Smooth muscle cell (in vitro differentiated cells): ENCODE measurements at regions not wholly inside any gene's neighbourhood (a gene's known extent, or its start where the extent isn't known, plus 50 kb on each side); places are given as distances from the start of the nearest gene placed in this dataset.

Source experiments
- DNase-seq: peaks from one replicate; lab custom pipeline; 2025; ENCODE audit not compliant: unreplicated experiment; lab: John Stamatoyannopoulos, UW
- H2AFZ ChIP-seq: fragments of 200-600 bp; sonication (generic); 2 replicates; pipeline ENCODE4 v1.6.0; 2016; ENCODE audit warnings: antibody characterized with exemption, low read depth, mild to moderate bottlenecking
- H3F3A ChIP-seq: fragments of 200-600 bp; sonication (generic); 2 replicates; pipeline ENCODE4 v1.6.0; 2017; ENCODE audit warnings: antibody characterized with exemption, low read depth
- H3K27ac ChIP-seq: fragments of 200-600 bp; sonication (generic); 2 replicates; pipeline ENCODE4 v1.5.1; 2016; ENCODE audit warnings: low read depth, mild to moderate bottlenecking
- H3K27me3 ChIP-seq: fragments of 200-600 bp; sonication (generic); 2 replicates; pipeline ENCODE4 v1.6.1; 2016; ENCODE audit warnings: low read depth, mild to moderate bottlenecking
- H3K36me3 ChIP-seq: fragments of 200-600 bp; sonication (generic); 2 replicates; pipeline ENCODE4 v1.5.1; 2016; ENCODE audit warnings: low read depth
- H3K4me1 ChIP-seq: fragments of 200-600 bp; sonication (generic); 2 replicates; pipeline ENCODE4 v1.5.1; 2016; ENCODE audit warnings: low read depth
- H3K4me2 ChIP-seq: fragments of 200-600 bp; sonication (generic); 2 replicates; pipeline ENCODE4 v1.6.0; 2016; ENCODE audit warnings: mild to moderate bottlenecking
- H3K4me3 ChIP-seq: fragments of 200-600 bp; sonication (generic); 2 replicates; pipeline ENCODE4 v1.5.1; 2016; ENCODE audit warnings: mild to moderate bottlenecking
- H3K79me2 ChIP-seq: fragments of 200-600 bp; sonication (generic); 2 replicates; pipeline ENCODE4 v1.6.0; 2016; ENCODE audit warnings: low read depth, mild to moderate bottlenecking
- H3K9ac ChIP-seq: fragments of 200-600 bp; sonication (generic); 2 replicates; pipeline ENCODE4 v1.6.0; 2016; ENCODE audit warnings: low read depth
- H3K9me3 ChIP-seq: fragments of 200-600 bp; sonication (generic); replicated peaks from 2 replicates; pipeline ENCODE4 v1.5.1; 2016; ENCODE audit warnings: low read depth
- H4K20me1 ChIP-seq: fragments of 200-600 bp; sonication (generic); 2 replicates; pipeline ENCODE4 v1.6.0; 2016; ENCODE audit warnings: low read depth
- CTCF ChIP-seq: fragments of 200-600 bp; sonication (generic); IDR thresholded peaks from 2 replicates; pipeline ENCODE4 v1.5.1; 2017; ENCODE audit warnings: borderline replicate concordance, mild to moderate bottlenecking, antibody characterized with exemption; ENCODE audit not compliant: insufficient read depth, poor library complexity, severe bottlenecking
- WGBS: methylation state at CpG from one replicate; pipeline ENCODE4 v1.1.7; 2016; ENCODE audit warnings: low lambda C conversion rate; 5-methylcytosine and 5-hydroxymethylcytosine counted together

DNA sequence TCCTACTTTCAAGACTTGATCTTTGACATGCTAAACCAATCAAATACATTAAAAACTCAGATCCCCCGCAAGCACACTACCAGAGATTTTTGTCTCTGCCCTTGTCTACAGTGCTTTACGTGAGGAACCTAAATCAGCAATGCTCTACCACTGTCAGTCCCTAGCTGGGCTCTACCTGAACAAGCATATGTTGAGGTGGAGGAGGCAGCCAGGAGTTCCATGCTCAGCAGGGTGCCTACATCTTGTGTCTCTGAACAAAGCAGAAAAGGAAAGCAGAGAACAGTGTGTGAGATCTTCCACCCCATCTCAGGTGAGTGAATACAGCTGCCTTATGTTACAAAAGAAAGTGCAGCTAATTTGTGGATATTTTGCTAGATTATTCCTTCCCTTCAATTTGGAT, 255.0 kb downstream of the NDUFS4 start:
- TF ChIP-seq CTCF: no peak
- Histone ChIP-seq H4K20me1 (no peaks in the 10 kb centered on the region), H3K9me3 (no peaks in the 10 kb centered on the region), H3K4me2 (no peak overlapping the region), H3K36me3 (no peaks in the 10 kb centered on the region), H2AFZ (no peak overlapping the region), H3K4me1 (no peaks in the 10 kb centered on the region), H3K27me3 (peaks cover 8% of the 10 kb centered on the region), H3K79me2 (no peaks in the 10 kb centered on the region), H3K27ac (no peak overlapping the region), H3K9ac (no peak overlapping the region), H3K4me3 (no peak overlapping the region), H3F3A (no peaks in the 10 kb centered on the region)
- no peak for DNase-seq
- 84% methylated on average over 2 of the region's 2 CpGs for WGBS

DNA sequence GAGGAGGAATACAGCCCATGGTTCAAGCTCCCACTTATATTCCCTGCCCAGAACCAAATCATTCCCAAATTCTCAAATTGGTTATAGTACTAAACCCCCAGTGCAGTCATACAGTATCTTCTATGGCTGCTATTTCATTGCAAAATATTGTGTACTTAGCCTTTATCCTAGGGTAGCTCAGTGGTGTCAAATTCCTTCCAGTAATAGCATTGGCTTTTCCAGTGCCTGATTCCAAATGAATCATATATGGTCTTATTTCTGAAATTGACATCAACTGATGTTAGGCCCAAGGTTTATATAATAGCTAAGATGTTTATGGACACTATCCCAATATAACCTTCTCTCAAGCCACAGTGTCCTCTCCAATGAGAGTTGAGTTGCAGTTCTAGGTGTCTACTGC, 256.7 kb downstream of the NDUFS4 start:
- Histone ChIP-seq H4K20me1 (no peaks in the 10 kb centered on the region), H3K4me1 (no peaks in the 10 kb centered on the region), H3F3A (no peaks in the 10 kb centered on the region), H3K36me3 (no peaks in the 10 kb centered on the region), H3K27ac (no peak overlapping the region), H3K79me2 (no peaks in the 10 kb centered on the region), H3K4me3 (no peak overlapping the region), H3K9me3 (no peaks in the 10 kb centered on the region), H3K27me3 (peaks cover 8% of the 10 kb centered on the region), H3K9ac (no peak overlapping the region), H3K4me2 (no peak overlapping the region), H2AFZ (no peak overlapping the region)
- TF ChIP-seq CTCF: no peak
- DNase-seq: no peak

DNA sequence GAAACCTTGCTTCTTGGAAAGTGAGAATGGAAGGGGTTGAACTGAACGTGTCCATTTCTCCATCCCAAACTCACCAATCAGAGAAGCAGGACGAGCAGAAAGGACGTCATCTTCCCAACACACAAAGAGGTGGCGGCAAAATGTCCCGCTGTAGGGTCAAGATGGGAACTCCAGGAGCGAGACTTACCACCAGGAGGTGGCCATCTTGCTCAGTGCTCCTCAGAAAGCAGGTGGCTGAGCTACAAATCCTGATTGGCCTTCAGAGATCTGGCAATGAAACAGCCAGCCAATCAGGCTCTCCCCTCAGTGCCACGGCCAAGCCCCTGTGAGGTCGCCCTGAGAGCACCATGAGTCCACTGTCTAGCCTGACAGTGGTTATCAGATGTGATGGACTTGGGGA, 259.0 kb downstream of the NDUFS4 start:
- no peaks in the 10 kb centered on the region for H3K9me3 ChIP-seq
- H3K4me3 ChIP-seq: no peak overlapping the region
- H3F3A ChIP-seq: no peaks in the 10 kb centered on the region
- DNase-seq: no peak
- H3K9ac ChIP-seq: no peak overlapping the region
- no peak overlapping the region for H2AFZ ChIP-seq
- peaks cover 8% of the 10 kb centered on the region for H3K27me3 ChIP-seq
- WGBS: 80% methylated on average over 8 of the region's 8 CpGs
- H3K4me1 ChIP-seq: no peaks in the 10 kb centered on the region
- H3K4me2 ChIP-seq: no peak overlapping the region
- no peak for TF ChIP-seq CTCF
- no peaks in the 10 kb centered on the region for H3K36me3 ChIP-seq
- H4K20me1 ChIP-seq: no peaks in the 10 kb centered on the region
- no peaks in the 10 kb centered on the region for H3K79me2 ChIP-seq
- H3K27ac ChIP-seq: no peak overlapping the region

GRCh38 chr5:53820119-53820801, 259.8 kb downstream of the NDUFS4 start:
- no peaks in the 10 kb centered on the region for H3K79me2 ChIP-seq
- no peaks in the 10 kb centered on the region for H3K4me1 ChIP-seq
- H3K9ac ChIP-seq: no peak overlapping the region
- 85% methylated on average over 2 of the region's 2 CpGs for WGBS
- H3K4me2 ChIP-seq: no peak overlapping the region
- no peaks in the 10 kb centered on the region for H4K20me1 ChIP-seq
- no peak for DNase-seq
- H3K27ac ChIP-seq: no peak overlapping the region
- peaks cover 5% of the 10 kb centered on the region for H3K27me3 ChIP-seq
- no peaks in the 10 kb centered on the region for H3F3A ChIP-seq
- H3K9me3 ChIP-seq: no peaks in the 10 kb centered on the region
- no peak overlapping the region for H2AFZ ChIP-seq
- no peak overlapping the region for H3K4me3 ChIP-seq
- TF ChIP-seq CTCF: no peak
- H3K36me3 ChIP-seq: no peaks in the 10 kb centered on the region
